Thyroid gland (tissue), 4 donors: ENCODE measurements at regions not wholly inside any gene's neighbourhood (a gene's known extent, or its start where the extent isn't known, plus 50 kb on each side); places are given as distances from the start of the nearest gene placed in this dataset.

Experiments
- DNase-seq, 2 donors: peaks; one replicate each; pipeline ENCODE4 v3.0.0-alpha.2; 2019
- H3K27ac ChIP-seq, 3 donors: fragments of 200-600 bp; sonication (generic); 1 replicate in 2 of 3; 2 replicates in 1 of 3; pipeline ENCODE4 v1.5.1; 2016 to 2019; ENCODE audit warnings: mild to moderate bottlenecking in 1 of 3, moderate library complexity in 1 of 3
- H3K27me3 ChIP-seq: fragments of 200-600 bp; sonication (generic); one replicate; pipeline ENCODE4 v1.5.1; 2019
- H3K36me3 ChIP-seq, 2 donors: fragments of 200-600 bp; sonication (generic); one replicate each; pipeline ENCODE4 v1.5.1; 2016 to 2019
- H3K4me1 ChIP-seq, 2 donors: fragments of 200-600 bp; sonication (generic); one replicate each; pipeline ENCODE4 v1.5.1; 2017 to 2019
- H3K4me3 ChIP-seq, 3 donors: fragments of 200-600 bp; sonication (generic); replicated peaks in 1 of 3; 1 replicate in 2 of 3; 2 replicates in 1 of 3; pipeline ENCODE4 v1.5.1; 2016; ENCODE audit warnings: mild to moderate bottlenecking in 1 of 3
- H3K9me3 ChIP-seq: fragments of 200-600 bp; sonication (generic); one replicate; pipeline ENCODE4 v1.5.1; 2017
- POLR2A ChIP-seq, 2 donors: fragments of 450-650 bp; IDR thresholded peaks; one replicate each; pipeline ENCODE4 v1.6.1; 2017; ENCODE audit warnings: antibody characterized with exemption in 2 of 2, mild to moderate bottlenecking in 2 of 2, moderate library complexity in 1 of 2
- WGBS, 2 donors: methylation state at CpG; one replicate each; pipeline ENCODE4 v1.1.5; 2017; 5-methylcytosine and 5-hydroxymethylcytosine counted together
- intact Hi-C: fragments of 100-400 bp; cut with DNase I; formaldehyde crosslinking; loops from one replicate; pipeline ENCODE4 v1.15.1; 2023
- TF ChIP-seq, protein P1 (sequence below), 6 experiments: fragments of 200-600 bp in 3 of 6; fragments of 450-650 bp in 3 of 6; sonication (generic) in 3 of 6; IDR thresholded peaks; one replicate each; pipeline ENCODE4 v1.5.1; 2016 to 2019; ENCODE audit warnings: antibody characterized with exemption in 6 of 6, mild to moderate bottlenecking in 2 of 6, inconsistent platforms in 1 of 6, moderate library complexity in 1 of 6

DNA sequence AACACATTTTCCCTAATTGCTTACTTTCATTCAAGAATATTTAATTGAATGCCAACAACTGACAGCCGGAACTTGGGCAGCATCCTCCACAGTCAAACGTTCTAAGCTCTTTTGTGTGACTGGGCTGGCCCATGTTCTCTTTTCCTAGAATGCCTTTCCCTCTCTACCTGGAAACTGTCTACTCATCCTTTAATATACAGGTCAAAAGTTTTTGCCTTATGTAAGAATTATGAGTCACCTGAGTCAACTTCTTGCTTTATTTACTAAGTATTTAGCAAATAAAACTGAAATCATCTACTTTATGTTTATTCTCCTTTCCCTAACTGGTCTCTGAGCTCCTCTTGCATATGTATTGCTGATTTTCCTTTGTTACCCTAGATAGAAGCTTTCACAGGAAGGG, 172.2 kb downstream of the CHRM3 start:
- intact Hi-C loops = no loop called here
- Histone ChIP-seq H3K4me1 (no peaks in the 10 kb centered on the region), H3K9me3 (no peaks in the 10 kb centered on the region), H3K4me3 (no peak overlapping the region), H3K36me3 (no peaks in the 10 kb centered on the region), H3K27me3 (no peaks in the 10 kb centered on the region), H3K27ac (no peak overlapping the region)
- 83 to 89% methylated on average over 2 of the region's 2 CpGs for WGBS, 2 donors
- no peak for DNase-seq
- TF ChIP-seq, protein P1, sequence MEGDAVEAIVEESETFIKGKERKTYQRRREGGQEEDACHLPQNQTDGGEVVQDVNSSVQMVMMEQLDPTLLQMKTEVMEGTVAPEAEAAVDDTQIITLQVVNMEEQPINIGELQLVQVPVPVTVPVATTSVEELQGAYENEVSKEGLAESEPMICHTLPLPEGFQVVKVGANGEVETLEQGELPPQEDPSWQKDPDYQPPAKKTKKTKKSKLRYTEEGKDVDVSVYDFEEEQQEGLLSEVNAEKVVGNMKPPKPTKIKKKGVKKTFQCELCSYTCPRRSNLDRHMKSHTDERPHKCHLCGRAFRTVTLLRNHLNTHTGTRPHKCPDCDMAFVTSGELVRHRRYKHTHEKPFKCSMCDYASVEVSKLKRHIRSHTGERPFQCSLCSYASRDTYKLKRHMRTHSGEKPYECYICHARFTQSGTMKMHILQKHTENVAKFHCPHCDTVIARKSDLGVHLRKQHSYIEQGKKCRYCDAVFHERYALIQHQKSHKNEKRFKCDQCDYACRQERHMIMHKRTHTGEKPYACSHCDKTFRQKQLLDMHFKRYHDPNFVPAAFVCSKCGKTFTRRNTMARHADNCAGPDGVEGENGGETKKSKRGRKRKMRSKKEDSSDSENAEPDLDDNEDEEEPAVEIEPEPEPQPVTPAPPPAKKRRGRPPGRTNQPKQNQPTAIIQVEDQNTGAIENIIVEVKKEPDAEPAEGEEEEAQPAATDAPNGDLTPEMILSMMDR (IDR thresholded peaks at IDR 0.05) = no peak
- TF ChIP-seq POLR2A (IDR thresholded peaks at IDR 0.05) = no peak

DNA sequence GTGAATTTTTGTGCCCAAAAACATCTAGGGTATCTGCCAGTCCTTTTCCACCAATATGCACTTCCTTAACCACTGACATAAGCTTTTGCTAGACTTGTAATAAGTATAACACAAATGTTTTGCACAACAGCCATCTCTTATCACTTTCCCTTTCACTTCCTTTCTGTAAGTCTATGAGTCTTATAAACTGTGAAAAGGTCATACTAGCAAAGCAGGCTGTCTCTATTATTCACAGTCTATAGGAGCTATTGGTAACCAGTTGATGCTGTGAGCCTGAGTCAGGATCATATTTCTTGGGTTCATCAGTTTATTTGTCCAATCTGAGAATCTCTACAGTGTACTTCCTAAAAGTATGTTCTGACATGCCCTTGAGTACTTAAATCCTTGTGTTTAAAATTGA, 172.6 kb downstream of the CHRM3 start:
- H3K36me3 ChIP-seq = no peaks in the 10 kb centered on the region
- H3K9me3 ChIP-seq = no peaks in the 10 kb centered on the region
- H3K27me3 ChIP-seq = no peaks in the 10 kb centered on the region
- H3K4me1 ChIP-seq = no peaks in the 10 kb centered on the region
- DNase-seq = no peak
- H3K4me3 ChIP-seq = no peak overlapping the region
- intact Hi-C loops = no loop called here
- TF ChIP-seq, protein P1 (IDR thresholded peaks at IDR 0.05) = no peak
- TF ChIP-seq POLR2A (IDR thresholded peaks at IDR 0.05) = no peak
- H3K27ac ChIP-seq = no peak overlapping the region

DNA sequence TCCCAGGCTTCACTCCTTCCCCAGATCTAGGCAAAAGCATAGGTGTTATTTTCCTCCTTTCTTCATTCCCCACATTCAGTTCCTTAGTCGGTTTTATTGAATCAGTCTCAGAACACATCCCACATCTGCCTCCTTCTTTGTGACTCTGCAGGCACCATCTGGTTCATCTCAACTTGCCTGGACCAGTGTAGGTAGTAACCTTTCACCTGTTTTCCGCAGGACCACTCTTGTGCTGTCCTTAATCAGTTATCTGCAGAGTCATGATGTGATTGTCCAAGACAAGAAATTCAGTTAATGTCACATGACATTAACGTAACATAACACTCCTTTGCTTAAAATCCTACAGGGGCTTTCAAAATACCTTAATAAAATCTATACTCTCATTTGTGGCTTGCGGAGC, 174.6 kb downstream of the CHRM3 start:
- no peak overlapping the region for H3K27ac ChIP-seq
- no peak overlapping the region for H3K4me3 ChIP-seq
- no peak for TF ChIP-seq POLR2A (IDR thresholded peaks at IDR 0.05)
- TF ChIP-seq, protein P1 (IDR thresholded peaks at IDR 0.05) = no peak
- no peaks in the 10 kb centered on the region for H3K36me3 ChIP-seq
- no peaks in the 10 kb centered on the region for H3K27me3 ChIP-seq
- intact Hi-C loops = no loop called here
- H3K9me3 ChIP-seq = no peaks in the 10 kb centered on the region
- DNase-seq = no peak
- no peaks in the 10 kb centered on the region for H3K4me1 ChIP-seq
- 88 to 92% methylated on average over 4 of the region's 4 CpGs for WGBS, 2 donors

DNA sequence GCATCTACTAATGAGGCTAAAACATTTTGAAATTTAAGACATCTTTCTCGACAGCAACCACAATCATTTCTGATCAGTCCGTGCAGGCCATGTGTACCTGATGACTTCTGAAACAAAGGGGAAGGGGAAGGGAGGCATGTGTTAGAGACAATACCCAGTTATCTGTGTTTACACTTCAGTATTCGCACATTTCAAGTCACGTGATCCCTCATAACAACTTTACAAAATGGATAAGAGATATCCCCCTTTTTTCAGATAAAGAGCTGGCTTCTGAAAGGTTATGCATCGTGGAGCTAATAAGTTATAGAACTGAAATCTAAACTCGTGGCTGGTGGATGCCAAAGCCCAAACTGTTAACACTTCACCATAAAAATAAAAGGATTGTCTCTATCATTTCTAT, 175.7 kb downstream of the CHRM3 start:
- intact Hi-C loops = no loop called here
- no peaks in the 10 kb centered on the region for H3K4me1 ChIP-seq
- H3K27me3 ChIP-seq = no peaks in the 10 kb centered on the region
- no peak overlapping the region for H3K27ac ChIP-seq
- no peak overlapping the region for H3K4me3 ChIP-seq
- H3K36me3 ChIP-seq = no peaks in the 10 kb centered on the region
- H3K9me3 ChIP-seq = no peaks in the 10 kb centered on the region
- no peak for DNase-seq
- TF ChIP-seq, protein P1 (IDR thresholded peaks at IDR 0.05) = no peak
- TF ChIP-seq POLR2A (IDR thresholded peaks at IDR 0.05) = no peak
- 86 to 88% methylated on average over 6 of the region's 6 CpGs for WGBS, 2 donors

DNA sequence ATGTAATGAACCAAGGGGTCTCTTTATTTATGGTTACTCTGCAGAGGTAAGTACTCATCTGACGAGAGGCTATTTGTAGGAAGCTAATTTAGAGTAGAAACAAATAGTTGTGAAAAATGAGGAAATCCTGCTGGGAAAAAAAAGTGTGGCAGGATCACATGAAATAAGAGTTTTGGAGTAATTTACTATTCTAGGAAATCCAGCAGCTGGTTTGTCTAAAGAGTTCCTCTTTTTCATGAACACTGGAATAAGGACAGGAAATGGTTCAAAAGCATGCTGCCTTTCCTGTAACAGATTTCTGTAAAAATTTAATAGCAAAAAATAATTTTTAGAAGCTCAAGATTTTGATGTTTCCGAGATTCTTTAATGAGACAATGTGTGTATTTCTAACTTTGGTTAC, 177.3 kb downstream of the CHRM3 start:
- intact Hi-C loops = no loop called here
- Histone ChIP-seq H3K27ac (no peak overlapping the region), H3K27me3 (no peaks in the 10 kb centered on the region), H3K9me3 (no peaks in the 10 kb centered on the region), H3K4me3 (no peak overlapping the region), H3K4me1 (no peaks in the 10 kb centered on the region), H3K36me3 (no peaks in the 10 kb centered on the region)
- no peak for TF ChIP-seq POLR2A (IDR thresholded peaks at IDR 0.05)
- TF ChIP-seq, protein P1 (IDR thresholded peaks at IDR 0.05) = no peak
- DNase-seq = no peak
- WGBS, 2 donors = 61 to 72% methylated on average over 2 of the region's 2 CpGs
